Activated CD4-positive, alpha-beta T cell treated with anti-CD3 and anti-CD28 coated beads, Interleukin-2, amount 10 ng/mL, durations not matched to agents 7 days and 5 days (primary cell): ENCODE measurements at regions not wholly inside any gene's neighbourhood (a gene's known extent, or its start where the extent isn't known, plus 50 kb on each side); places are given as distances from the start of the nearest gene placed in this dataset.

ENCODE experiments used
- CTCF ChIA-PET: fragments of 350-600 bp; sonication (Branson Sonifier 250); formaldehyde crosslinking; loops from one replicate; lab custom pipeline; 2021; ENCODE audit warnings: antibody characterized with exemption; lab: Charles Lee
- POLR2A ChIA-PET: fragments of 350-600 bp; sonication (Branson Sonifier 250); formaldehyde crosslinking; loops from one replicate; lab custom pipeline; 2021; ENCODE audit warnings: antibody characterized with exemption; lab: Charles Lee
- DNase-seq: peaks from one replicate; pipeline ENCODE4 v3.0.0-alpha.2; 2020
- H3K27ac Mint-ChIP-seq: one replicate; pipeline ENCODE4 v1.8.0; 2021; ENCODE audit warnings: mild to moderate bottlenecking, moderate library complexity, mixed read lengths
- H3K27me3 Mint-ChIP-seq: one replicate; pipeline ENCODE4 v1.8.0; 2021; ENCODE audit warnings: mixed read lengths
- H3K36me3 Mint-ChIP-seq: one replicate; pipeline ENCODE4 v1.8.0; 2021; ENCODE audit warnings: low read depth, mixed read lengths
- H3K4me1 Mint-ChIP-seq: one replicate; pipeline ENCODE4 v1.8.0; 2021; ENCODE audit warnings: mixed read lengths
- H3K4me3 Mint-ChIP-seq: one replicate; pipeline ENCODE4 v1.8.0; 2021; ENCODE audit warnings: mild to moderate bottlenecking, moderate library complexity, mixed read lengths
- H3K9me3 Mint-ChIP-seq: one replicate; pipeline ENCODE4 v1.8.0; 2021; ENCODE audit warnings: mixed read lengths

- H3K4me3 Mint-ChIP-seq, result no peak overlapping the region
- ChIA-PET CTCF (no interaction called here), POLR2A (no interaction called here)
- H3K27me3 Mint-ChIP-seq, result no peaks in the 10 kb centered on the region
- no peaks in the 10 kb centered on the region for H3K9me3 Mint-ChIP-seq
- no peaks in the 10 kb centered on the region for H3K4me1 Mint-ChIP-seq
- no peak overlapping the region for H3K27ac Mint-ChIP-seq
- DNase-seq, result no peak
- no peaks in the 10 kb centered on the region for H3K36me3 Mint-ChIP-seq
Measured at GRCh38 chrX:25659317-25659716, 478.8 kb upstream of the MAGEB18 start.

GRCh38 chrX:25663701-25664100 is 474.4 kb upstream of the MAGEB18 start:
- Mint-ChIP-seq H3K27ac (no peak overlapping the region), H3K4me3 (no peak overlapping the region), H3K9me3 (no peaks in the 10 kb centered on the region), H3K4me1 (no peaks in the 10 kb centered on the region), H3K36me3 (no peaks in the 10 kb centered on the region), H3K27me3 (no peaks in the 10 kb centered on the region)
- ChIA-PET CTCF (no interaction called here), POLR2A (no interaction called here)
- no peak for DNase-seq

GRCh38 chrX:25665431-25665830 is 472.7 kb upstream of the MAGEB18 start:
- DNase-seq, result no peak
- Mint-ChIP-seq H3K4me3 (no peak overlapping the region), H3K4me1 (no peaks in the 10 kb centered on the region), H3K27ac (no peak overlapping the region), H3K9me3 (no peaks in the 10 kb centered on the region), H3K36me3 (no peaks in the 10 kb centered on the region), H3K27me3 (no peaks in the 10 kb centered on the region)
- POLR2A ChIA-PET, result no interaction called here
- CTCF ChIA-PET, result no interaction called here

GRCh38 chrX:25667681-25668080 is 470.5 kb upstream of the MAGEB18 start:
- ChIA-PET POLR2A (no interaction called here), CTCF (no interaction called here)
- H3K4me3 Mint-ChIP-seq, result no peak overlapping the region
- no peaks in the 10 kb centered on the region for H3K36me3 Mint-ChIP-seq
- no peaks in the 10 kb centered on the region for H3K9me3 Mint-ChIP-seq
- H3K27me3 Mint-ChIP-seq, result no peaks in the 10 kb centered on the region
- H3K4me1 Mint-ChIP-seq, result no peaks in the 10 kb centered on the region
- no peak for DNase-seq
- H3K27ac Mint-ChIP-seq, result no peak overlapping the region

- Mint-ChIP-seq H3K9me3 (no peaks in the 10 kb centered on the region), H3K27ac (no peak overlapping the region), H3K4me1 (no peaks in the 10 kb centered on the region), H3K4me3 (no peak overlapping the region), H3K36me3 (no peaks in the 10 kb centered on the region), H3K27me3 (no peaks in the 10 kb centered on the region)
- POLR2A ChIA-PET, result no interaction called here
- CTCF ChIA-PET, result no interaction called here
- no peak for DNase-seq
Measured at GRCh38 chrX:25674776-25675175, 463.4 kb upstream of the MAGEB18 start.

- ChIA-PET CTCF (interaction anchor here (1.1 kb wide), 1 partner anchor 17 kb away, joined by 4 read pairs; no protein-coding TSS in a partner anchor), POLR2A (no interaction called here)
- no peaks in the 10 kb centered on the region for H3K9me3 Mint-ChIP-seq
- H3K4me3 Mint-ChIP-seq, result no peak overlapping the region
- no peaks in the 10 kb centered on the region for H3K27me3 Mint-ChIP-seq
- H3K27ac Mint-ChIP-seq, result no peak overlapping the region
- DNase-seq, result no peak
- no peaks in the 10 kb centered on the region for H3K36me3 Mint-ChIP-seq
- no peaks in the 10 kb centered on the region for H3K4me1 Mint-ChIP-seq
Measured at GRCh38 chrX:25701876-25702275, 436.3 kb upstream of the MAGEB18 start.

- Mint-ChIP-seq H3K36me3 (no peaks in the 10 kb centered on the region), H3K4me3 (no peak overlapping the region), H3K4me1 (no peaks in the 10 kb centered on the region), H3K9me3 (no peaks in the 10 kb centered on the region), H3K27ac (no peak overlapping the region), H3K27me3 (no peaks in the 10 kb centered on the region)
- no peak for DNase-seq
- POLR2A ChIA-PET, result no interaction called here
- CTCF ChIA-PET, result no interaction called here
Measured at GRCh38 chrX:25717122-25717521, 421.0 kb upstream of the MAGEB18 start.

- Mint-ChIP-seq H3K27me3 (no peaks in the 10 kb centered on the region), H3K9me3 (no peaks in the 10 kb centered on the region), H3K4me1 (no peaks in the 10 kb centered on the region), H3K36me3 (no peaks in the 10 kb centered on the region), H3K27ac (no peak overlapping the region), H3K4me3 (no peak overlapping the region)
- DNase-seq, result no peak
- ChIA-PET POLR2A (no interaction called here), CTCF (no interaction called here)
Measured at GRCh38 chrX:25721564-25721963, 416.6 kb upstream of the MAGEB18 start.

GRCh38 chrX:25726539-25726938 is 411.6 kb upstream of the MAGEB18 start:
- ChIA-PET CTCF (no interaction called here), POLR2A (no interaction called here)
- no peaks in the 10 kb centered on the region for H3K36me3 Mint-ChIP-seq
- H3K4me3 Mint-ChIP-seq, result no peak overlapping the region
- no peaks in the 10 kb centered on the region for H3K27me3 Mint-ChIP-seq
- no peak for DNase-seq
- no peak overlapping the region for H3K27ac Mint-ChIP-seq
- no peaks in the 10 kb centered on the region for H3K9me3 Mint-ChIP-seq
- H3K4me1 Mint-ChIP-seq, result no peaks in the 10 kb centered on the region

GRCh38 chrX:25733148-25733547 is 405.0 kb upstream of the MAGEB18 start:
- no peak for DNase-seq
- H3K27me3 Mint-ChIP-seq, result no peaks in the 10 kb centered on the region
- no peak overlapping the region for H3K27ac Mint-ChIP-seq
- H3K36me3 Mint-ChIP-seq, result no peaks in the 10 kb centered on the region
- no peak overlapping the region for H3K4me3 Mint-ChIP-seq
- ChIA-PET CTCF (interaction anchor here (0.6 kb wide), 1 partner anchor 10 kb away, joined by 3 read pairs; no protein-coding TSS in a partner anchor), POLR2A (no interaction called here)
- no peaks in the 10 kb centered on the region for H3K9me3 Mint-ChIP-seq
- H3K4me1 Mint-ChIP-seq, result no peaks in the 10 kb centered on the region

- no peak for DNase-seq
- Mint-ChIP-seq H3K27ac (no peak overlapping the region), H3K4me1 (no peaks in the 10 kb centered on the region), H3K36me3 (no peaks in the 10 kb centered on the region), H3K27me3 (no peaks in the 10 kb centered on the region), H3K4me3 (no peak overlapping the region), H3K9me3 (no peaks in the 10 kb centered on the region)
- POLR2A ChIA-PET, result no interaction called here
- CTCF ChIA-PET, result no interaction called here
Measured at GRCh38 chrX:25737540-25737939, 400.6 kb upstream of the MAGEB18 start.

GRCh38 chrX:25742334-25742733 is 395.8 kb upstream of the MAGEB18 start:
- H3K36me3 Mint-ChIP-seq, result no peaks in the 10 kb centered on the region
- DNase-seq, result no peak
- no peaks in the 10 kb centered on the region for H3K4me1 Mint-ChIP-seq
- no peaks in the 10 kb centered on the region for H3K27me3 Mint-ChIP-seq
- CTCF ChIA-PET, result interaction anchor here (0.6 kb wide), 1 partner anchor 121 kb away, joined by 6 read pairs; no protein-coding TSS in a partner anchor
- no peaks in the 10 kb centered on the region for H3K9me3 Mint-ChIP-seq
- no peak overlapping the region for H3K27ac Mint-ChIP-seq
- H3K4me3 Mint-ChIP-seq, result no peak overlapping the region
- POLR2A ChIA-PET, result no interaction called here

- CTCF ChIA-PET, result no interaction called here
- Mint-ChIP-seq H3K27me3 (no peaks in the 10 kb centered on the region), H3K9me3 (no peaks in the 10 kb centered on the region), H3K27ac (no peak overlapping the region), H3K36me3 (no peaks in the 10 kb centered on the region), H3K4me3 (no peak overlapping the region), H3K4me1 (no peaks in the 10 kb centered on the region)
- no peak for DNase-seq
- POLR2A ChIA-PET, result no interaction called here
Measured at GRCh38 chrX:25754399-25754798, 383.7 kb upstream of the MAGEB18 start.

- DNase-seq, result no peak
- no peak overlapping the region for H3K27ac Mint-ChIP-seq
- H3K9me3 Mint-ChIP-seq, result no peaks in the 10 kb centered on the region
- H3K4me3 Mint-ChIP-seq, result no peak overlapping the region
- H3K36me3 Mint-ChIP-seq, result no peaks in the 10 kb centered on the region
- no peaks in the 10 kb centered on the region for H3K4me1 Mint-ChIP-seq
- POLR2A ChIA-PET, result no interaction called here
- CTCF ChIA-PET, result no interaction called here
- no peaks in the 10 kb centered on the region for H3K27me3 Mint-ChIP-seq
Measured at GRCh38 chrX:25755194-25755593, 382.9 kb upstream of the MAGEB18 start.
